NT2/D1 (cell line): ENCODE measurements at regions not wholly inside any gene's neighbourhood (a gene's known extent, or its start where the extent isn't known, plus 50 kb on each side); places are given as distances from the start of the nearest gene placed in this dataset.

ENCODE experiments used
- SUZ12 ChIP-seq: IDR thresholded peaks from 2 replicates; pipeline ENCODE4 v1.6.1; 2011; ENCODE audit not compliant: insufficient read length, insufficient read depth; ENCODE audit errors: extremely low read depth
- YY1 ChIP-seq: IDR thresholded peaks from 2 replicates; pipeline ENCODE4 v1.6.1; 2011; ENCODE audit not compliant: insufficient read length, insufficient read depth

DNA sequence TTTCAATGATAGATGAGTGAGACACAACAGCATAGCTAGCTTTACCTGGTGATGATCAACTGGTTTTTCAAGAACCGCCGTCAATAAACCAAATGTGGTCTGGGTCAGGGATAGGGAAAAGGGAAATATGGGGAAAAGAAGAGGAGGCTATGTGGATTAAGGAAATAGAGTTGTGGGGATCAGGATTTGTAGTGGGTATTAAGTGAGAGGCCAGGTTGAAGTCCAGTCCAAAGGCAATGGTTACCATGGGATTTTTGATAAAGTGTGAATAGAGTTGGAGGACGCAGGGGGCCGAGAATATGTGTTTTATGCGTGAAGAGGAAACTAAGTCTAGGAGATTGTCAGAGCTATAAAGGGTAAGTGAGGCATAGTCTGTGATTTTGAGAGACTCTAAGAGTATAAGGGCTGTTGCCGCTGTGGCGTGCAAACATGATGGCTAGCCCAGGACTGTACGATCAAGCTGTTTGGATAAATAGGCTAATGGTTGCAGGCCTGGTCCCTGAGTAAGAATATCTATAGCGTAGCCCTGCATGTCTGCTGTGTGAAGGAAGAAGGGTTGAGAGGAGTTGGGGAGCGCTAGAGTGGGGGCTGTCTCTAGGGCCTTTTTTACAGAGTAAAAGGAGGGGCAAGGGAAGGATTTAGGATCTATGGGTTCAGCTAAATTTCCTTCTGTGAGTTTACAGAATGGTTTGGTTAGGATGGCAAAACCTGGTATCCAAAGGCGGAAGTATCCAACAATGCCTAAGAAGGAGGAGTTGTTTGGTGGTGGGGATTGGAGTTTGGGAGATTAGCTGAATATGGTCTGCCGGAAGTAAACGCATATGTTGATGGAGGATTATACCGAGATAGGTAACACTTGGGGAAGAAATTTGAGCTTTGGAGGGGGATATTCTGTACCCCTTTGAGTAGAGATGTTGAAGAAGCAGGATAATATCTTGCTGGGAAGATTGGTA lies 749.7 kb upstream of the ADGRB3 start:
- TF ChIP-seq YY1 = no peak
- no peak for TF ChIP-seq SUZ12
